ENCODE measurements at regions not wholly inside any gene's neighbourhood (a gene's known extent, or its start where the extent isn't known, plus 50 kb on each side); places are given as distances from the start of the nearest gene placed in this dataset.

DNA sequence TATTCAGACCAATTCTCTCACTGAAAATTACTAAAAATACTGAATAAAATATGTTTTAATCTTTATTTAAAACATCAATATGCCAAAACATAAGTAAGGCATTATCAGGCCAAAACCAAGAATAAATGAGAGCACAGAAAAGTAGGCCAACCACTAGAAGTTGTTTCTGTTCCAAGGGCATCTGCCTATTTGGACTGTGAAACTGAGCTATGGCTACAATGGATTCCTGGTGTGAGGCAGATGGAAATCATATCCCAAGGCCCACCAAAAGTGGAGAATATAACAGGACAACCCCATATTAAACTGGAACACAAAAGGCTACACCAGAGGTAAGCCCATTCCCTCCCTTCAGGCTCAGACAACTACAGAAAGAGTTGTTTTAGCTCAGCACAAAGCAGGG is 302.8 kb upstream of the IL12A start:
- Histone ChIP-seq H3K4me3 (no peak overlapping the region), H3K27ac (no peak overlapping the region), H3K27me3 (no peaks in the 10 kb centered on the region), H2AFZ (replicated peaks) (no peak overlapping the region), H3K9me3 (ENCODE audit: low read depth) (no peaks in the 10 kb centered on the region), H3F3A (ENCODE audit: low read depth) (no peaks in the 10 kb centered on the region), H4K20me1 (ENCODE audit: low read depth) (no peaks in the 10 kb centered on the region), H3K4me1 (no peaks in the 10 kb centered on the region), H3K36me3 (no peaks in the 10 kb centered on the region), H3K4me2 (no peak overlapping the region), H3K79me2 (ENCODE audit: low read depth) (no peaks in the 10 kb centered on the region), H3K9ac (no peak overlapping the region)
- H3K27ac Mint-ChIP-seq, result no peak overlapping the region
- H3K9me3 Mint-ChIP-seq, result peaks cover under 1% of the 10 kb centered on the region
- H3K4me3 Mint-ChIP-seq, result no peak overlapping the region
- H3K27me3 Mint-ChIP-seq (ENCODE audit: insufficient read depth, low read depth), result peaks cover 2% of the 10 kb centered on the region
- DNase-seq (ENCODE audit: low spot score), result no peak
- TF ChIP-seq CTCF (IDR thresholded peaks at IDR 0.05) (no peak), EZH2phosphoT487 (IDR thresholded peaks at IDR 0.05) (no peak), EZH2 (IDR thresholded peaks at IDR 0.05) (no peak)
- no peaks in the 10 kb centered on the region for H3K36me3 Mint-ChIP-seq
- no peaks in the 10 kb centered on the region for H3K4me1 Mint-ChIP-seq

GRCh38 chr3:159693226-159693625 is 295.4 kb upstream of the IL12A start:
- H3K4me1 Mint-ChIP-seq, result no peaks in the 10 kb centered on the region
- DNase-seq (ENCODE audit: low spot score), result no peak
- no peaks in the 10 kb centered on the region for H3K27me3 ChIP-seq

DNA sequence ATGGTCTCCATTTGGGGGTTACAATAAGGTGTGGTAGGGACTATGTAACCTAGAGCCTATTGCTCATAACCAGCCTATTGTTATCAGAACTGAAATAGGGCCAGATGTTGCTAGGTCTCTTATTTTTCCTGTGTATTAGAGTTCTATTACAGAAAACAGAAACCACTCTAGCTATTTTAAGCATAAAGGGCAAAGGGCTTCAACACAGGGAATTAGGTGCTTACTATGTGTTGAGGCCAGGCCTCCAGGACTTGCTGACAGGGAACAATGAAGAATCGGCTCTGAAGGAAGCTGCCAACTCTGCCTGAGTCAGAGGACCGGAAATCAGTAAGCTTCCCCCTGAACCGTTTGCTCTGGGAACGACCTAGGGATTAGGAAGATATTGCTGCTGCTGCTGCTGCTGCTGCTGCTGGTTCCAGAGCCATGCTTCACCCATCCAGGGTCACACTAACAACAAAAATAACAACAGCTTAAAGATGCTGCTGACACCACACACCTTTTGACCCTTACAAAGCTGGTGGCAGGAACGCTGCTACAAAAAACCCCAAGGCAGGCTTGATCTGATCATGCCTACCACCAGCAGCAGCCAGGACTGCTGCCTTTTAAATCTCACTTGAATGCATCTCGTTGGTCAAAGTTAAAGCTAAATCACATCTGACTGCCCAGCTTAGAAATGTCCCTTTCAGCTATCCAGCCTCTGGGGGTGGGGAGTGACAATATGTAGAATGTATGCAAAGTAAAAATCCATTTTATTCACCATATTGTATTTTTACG is 276.9 kb upstream of the IL12A start:
- no peaks in the 10 kb centered on the region for H3K36me3 ChIP-seq
- no peak overlapping the region for H3K9ac ChIP-seq
- H3K27me3 ChIP-seq, result no peaks in the 10 kb centered on the region
- no peak overlapping the region for H3K4me3 ChIP-seq
- H3F3A ChIP-seq (ENCODE audit: low read depth), result peaks cover 10% of the 10 kb centered on the region
- H3K27ac ChIP-seq, result no peak overlapping the region
- H4K20me1 ChIP-seq (ENCODE audit: low read depth), result no peaks in the 10 kb centered on the region
- no peak overlapping the region for H3K4me2 ChIP-seq
- no peaks in the 10 kb centered on the region for H3K9me3 ChIP-seq (ENCODE audit: low read depth)
- H3K4me1 ChIP-seq, result peaks cover 8% of the 10 kb centered on the region
- peak; percentile 50 for DNase-seq (ENCODE audit: low spot score)
- no peaks in the 10 kb centered on the region for H3K36me3 Mint-ChIP-seq
- peaks cover 8% of the 10 kb centered on the region for H3K9me3 Mint-ChIP-seq
- peak overlapping the region; percentile 84 for H3K27ac Mint-ChIP-seq
- H2AFZ ChIP-seq (replicated peaks), result no peak overlapping the region
- no peaks in the 10 kb centered on the region for H3K79me2 ChIP-seq (ENCODE audit: low read depth)
- H3K27me3 Mint-ChIP-seq (ENCODE audit: insufficient read depth, low read depth), result peaks cover 5% of the 10 kb centered on the region
- peaks cover 9% of the 10 kb centered on the region for H3K4me1 Mint-ChIP-seq
- H3K4me3 Mint-ChIP-seq, result no peak overlapping the region
- no peak for TF ChIP-seq CTCF (IDR thresholded peaks at IDR 0.05)

More at GRCh38 chr3:159693226-159693625, 295.4 kb upstream of the IL12A start:
- Mint-ChIP-seq H3K9me3 (peaks cover 5% of the 10 kb centered on the region), H3K27me3 (ENCODE audit: insufficient read depth, low read depth) (no peaks in the 10 kb centered on the region), H3K27ac (no peak overlapping the region), H3K36me3 (no peaks in the 10 kb centered on the region), H3K4me3 (no peak overlapping the region)
- Histone ChIP-seq H3K4me2 (no peak overlapping the region), H3K79me2 (ENCODE audit: low read depth) (no peaks in the 10 kb centered on the region), H2AFZ (replicated peaks) (no peak overlapping the region), H3K4me1 (no peaks in the 10 kb centered on the region), H3K4me3 (no peak overlapping the region), H3K9me3 (ENCODE audit: low read depth) (no peaks in the 10 kb centered on the region), H3K27ac (no peak overlapping the region), H4K20me1 (ENCODE audit: low read depth) (no peaks in the 10 kb centered on the region), H3K9ac (no peak overlapping the region), H3K36me3 (no peaks in the 10 kb centered on the region), H3F3A (ENCODE audit: low read depth) (no peaks in the 10 kb centered on the region)
- TF ChIP-seq EZH2phosphoT487 (IDR thresholded peaks at IDR 0.05), result no peak
- TF ChIP-seq CTCF (IDR thresholded peaks at IDR 0.05), result no peak
- no peak for TF ChIP-seq EZH2 (IDR thresholded peaks at IDR 0.05)
